GF-D8 (cell line): ENCODE measurements at regions not wholly inside any gene's neighbourhood (a gene's known extent, or its start where the extent isn't known, plus 50 kb on each side); places are given as distances from the start of the nearest gene placed in this dataset.

Experiments used
- DNase-seq: peaks from one replicate; lab custom pipeline; 2025; lab: John Stamatoyannopoulos, UW

DNA sequence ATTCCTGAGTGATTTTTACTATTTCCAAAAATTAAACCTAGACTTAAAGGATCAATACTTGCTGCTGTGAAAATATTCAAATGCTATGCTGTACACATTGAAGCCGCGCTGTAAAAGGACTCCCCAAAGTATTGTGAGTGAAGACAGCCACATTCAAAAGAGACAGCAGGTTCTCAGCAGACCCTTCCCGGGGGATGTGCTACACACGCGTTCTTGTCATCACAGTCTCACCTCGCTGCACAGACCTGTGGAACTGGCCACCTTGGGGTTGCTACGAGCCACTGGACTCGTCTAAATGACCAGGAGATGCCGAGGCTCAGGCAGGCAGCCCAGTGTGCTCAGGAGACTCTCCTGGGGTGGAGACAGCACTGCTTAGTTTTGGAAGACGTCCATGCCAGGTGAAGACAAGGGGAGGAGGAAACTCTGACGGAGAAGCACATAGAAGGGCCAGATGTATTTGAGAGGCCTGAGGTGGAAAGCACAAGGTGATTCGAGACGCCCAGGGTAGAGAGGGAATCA is 367.7 kb upstream of the SHH start:
- no peak for DNase-seq

DNA sequence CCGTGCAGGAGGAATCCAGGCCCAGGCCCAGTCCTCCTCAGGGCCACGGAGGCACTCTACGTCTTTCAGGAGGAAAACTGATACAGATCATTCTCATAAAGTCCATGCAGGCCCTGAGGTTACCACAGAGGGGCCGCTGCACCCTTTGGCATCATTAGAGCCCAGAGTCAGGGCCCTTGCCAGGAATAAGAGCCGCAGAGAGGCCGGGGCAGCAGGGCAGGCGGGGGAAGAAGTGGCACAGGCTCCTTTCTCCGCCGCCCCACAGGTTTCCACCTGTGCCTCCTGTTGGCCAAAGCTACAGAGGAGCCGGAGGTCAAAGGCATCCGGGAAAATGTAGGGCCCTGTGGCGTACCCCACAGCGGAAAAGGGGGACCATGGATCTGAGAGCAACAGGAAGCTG is 366.6 kb upstream of the SHH start:
- DNase-seq = no peak

- no peak for DNase-seq
These were observed 366.0 kb upstream of the SHH start for GRCh38 chr7:156178214-156178613.

DNA sequence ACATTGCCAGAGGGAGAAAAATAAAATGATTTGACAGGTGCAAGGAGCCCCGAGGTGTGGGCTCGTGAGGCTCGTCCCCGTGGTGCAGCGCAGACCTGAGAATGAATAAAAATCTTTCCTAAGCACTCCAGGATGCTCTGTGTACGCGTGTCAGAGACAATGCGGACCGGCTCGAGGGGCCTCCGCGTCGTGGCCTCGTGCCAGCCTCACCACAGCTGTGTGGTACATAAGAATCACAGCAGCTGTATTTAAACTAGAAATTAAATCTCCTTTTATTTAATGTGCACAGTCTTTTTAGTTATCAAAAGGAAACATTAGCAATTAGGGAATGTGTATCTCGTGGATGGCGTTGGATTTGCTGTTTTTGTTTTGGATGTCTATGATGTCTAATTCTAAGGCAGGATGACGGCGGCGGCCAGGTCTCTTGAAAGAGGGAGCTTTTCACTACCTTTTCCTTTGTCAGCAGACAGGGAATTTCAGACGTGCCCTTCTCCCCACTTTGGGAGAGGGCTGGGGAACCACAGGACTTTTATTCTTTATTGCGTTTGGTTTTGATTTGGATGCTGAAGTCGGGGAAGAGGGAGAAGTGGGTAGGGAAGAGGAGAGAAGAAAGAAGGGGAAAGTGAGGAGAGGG is 365.3 kb upstream of the SHH start:
- DNase-seq = no peak

DNA sequence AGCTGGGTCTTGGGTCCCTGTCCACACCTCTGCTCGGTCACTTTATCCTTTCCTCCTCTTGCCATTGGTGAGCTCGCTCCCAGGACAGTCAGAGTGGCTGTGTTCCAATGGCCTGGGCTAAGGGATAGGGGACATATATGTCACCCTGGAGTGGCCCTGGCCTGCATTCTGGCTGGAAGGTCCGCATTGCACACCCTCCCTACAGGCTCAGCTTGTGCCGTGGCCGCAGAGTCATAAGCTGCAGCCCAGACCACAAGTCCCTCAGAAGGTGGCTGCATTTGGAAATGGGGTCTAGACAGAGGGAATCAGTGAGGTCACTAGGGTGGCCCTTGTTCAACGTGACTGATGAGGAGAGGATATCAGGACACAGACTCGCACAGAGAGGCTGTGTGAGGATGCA is 363.8 kb upstream of the SHH start:
- DNase-seq = no peak

DNA sequence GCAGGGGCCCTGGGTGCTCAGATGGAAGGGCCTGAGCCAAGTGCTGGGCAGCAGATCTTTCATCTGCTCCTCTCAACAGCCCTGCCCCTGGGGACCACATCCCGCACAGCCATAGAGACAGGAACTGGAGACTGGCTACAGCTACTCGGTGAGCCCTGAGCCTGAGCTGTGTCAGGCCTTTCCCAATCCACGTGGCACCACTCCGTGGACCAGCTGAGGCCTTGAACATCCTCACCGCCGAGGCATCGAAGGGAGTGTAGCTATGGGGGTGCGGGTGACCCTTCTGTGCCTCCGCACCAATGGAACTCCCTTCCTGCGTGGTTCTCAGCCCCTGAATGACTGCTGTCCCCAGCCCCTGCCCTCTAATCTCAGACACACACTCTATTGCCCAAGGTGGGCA is 362.7 kb upstream of the SHH start:
- no peak for DNase-seq

DNA sequence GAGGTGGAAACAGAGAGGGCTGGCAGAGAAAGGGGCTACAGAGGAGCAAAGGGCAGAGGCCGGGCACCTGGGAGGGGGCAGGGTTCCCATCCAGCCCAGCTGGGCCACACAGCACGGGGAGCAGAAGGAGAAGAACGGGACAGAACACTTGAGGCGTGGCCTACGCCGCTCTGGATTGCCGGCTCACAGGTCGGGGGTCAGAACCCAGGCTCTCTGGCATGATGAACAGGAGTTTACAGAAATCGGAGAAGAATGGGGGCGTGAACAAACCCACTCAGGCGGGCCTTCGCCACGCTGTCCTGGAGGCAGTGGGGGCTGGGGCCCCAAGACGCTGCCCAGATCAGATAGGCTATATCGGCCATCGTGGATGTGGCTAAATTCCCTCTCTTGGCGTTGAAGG is 362.2 kb upstream of the SHH start:
- DNase-seq = no peak

DNA sequence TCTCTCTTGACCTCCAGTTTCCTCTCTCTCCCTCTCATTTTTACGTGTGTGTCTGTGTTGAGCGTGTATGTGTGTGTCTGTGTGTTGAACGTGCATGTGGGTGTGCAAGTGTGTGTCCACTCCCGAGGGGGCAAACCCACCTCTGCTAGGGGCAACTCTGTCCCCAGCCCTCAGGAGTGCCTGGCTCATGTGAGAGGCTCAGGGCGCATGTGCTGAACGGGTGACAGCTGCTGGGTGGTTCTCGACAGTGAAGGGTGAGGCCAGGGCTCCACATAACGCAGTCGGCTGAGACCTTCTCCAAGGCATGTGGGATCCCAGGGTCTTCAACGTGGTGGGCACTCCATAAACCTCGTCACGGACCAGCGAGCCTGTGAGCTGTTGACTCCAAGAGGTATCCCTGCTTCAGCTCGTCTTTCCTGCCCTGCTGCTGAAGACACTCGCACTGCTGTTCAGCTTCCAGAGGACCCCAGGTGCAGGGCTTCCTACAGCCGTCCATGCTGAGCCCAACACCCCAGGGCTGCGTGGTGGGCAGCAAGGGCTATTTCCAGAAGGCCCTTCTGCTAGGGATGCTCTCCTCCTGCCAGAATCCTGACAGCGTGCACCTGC is 361.6 kb upstream of the SHH start:
- DNase-seq = no peak

GRCh38 chr7:156173346-156173745 is 361.1 kb upstream of the SHH start:
- DNase-seq = no peak

- DNase-seq = no peak
These were observed 360.4 kb upstream of the SHH start for GRCh38 chr7:156172638-156173037.

DNA sequence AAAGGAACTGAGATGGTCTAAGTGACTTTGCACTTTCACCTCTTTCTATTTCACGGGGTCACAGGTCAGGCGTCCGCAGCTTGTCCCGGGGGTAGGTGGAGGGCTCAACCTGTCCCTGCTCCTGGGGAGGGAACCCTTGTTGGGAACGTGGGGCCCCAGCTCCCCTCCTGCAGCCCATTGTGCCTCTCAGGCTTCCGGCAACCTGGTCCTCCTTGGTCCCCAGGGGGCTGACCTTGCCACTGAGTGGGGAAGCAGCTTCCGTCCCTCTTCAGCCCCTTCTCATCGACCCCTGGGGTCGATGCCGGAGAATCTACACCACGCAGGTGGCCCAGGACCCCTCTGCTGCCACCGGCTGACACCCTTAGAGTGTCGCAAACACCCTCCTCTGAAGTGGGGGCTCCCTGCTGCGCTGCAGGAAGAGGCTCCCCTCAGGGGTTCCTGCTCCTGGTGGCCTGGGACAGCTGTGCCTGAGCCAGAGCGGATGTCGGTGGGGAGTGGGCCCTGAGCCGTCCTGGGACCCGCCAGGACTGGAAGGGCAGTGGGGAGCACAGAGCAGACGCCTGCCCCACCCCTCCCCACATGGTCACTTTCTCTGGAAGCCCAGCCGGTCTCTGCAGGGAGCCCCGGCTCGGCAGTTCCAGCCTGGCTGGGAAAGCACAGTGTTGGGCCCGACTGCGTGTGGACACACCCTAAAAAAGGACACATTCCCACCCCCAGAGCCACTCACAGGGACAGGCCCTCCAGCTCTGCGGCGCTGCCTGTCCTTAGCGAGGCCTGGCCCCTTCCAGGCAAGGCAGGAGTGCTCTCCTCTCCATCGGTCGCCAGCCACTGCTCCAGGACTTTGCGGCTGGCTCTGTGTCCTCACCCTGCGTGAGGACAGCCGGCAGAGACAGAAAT is 357.5 kb upstream of the SHH start:
- DNase-seq = no peak

- DNase-seq = no peak
These were observed 356.2 kb upstream of the SHH start for GRCh38 chr7:156168434-156168833.

- no peak for DNase-seq
These were observed 355.7 kb upstream of the SHH start for GRCh38 chr7:156167987-156168386.

GRCh38 chr7:156167417-156167807 is 355.1 kb upstream of the SHH start:
- DNase-seq = no peak

DNA sequence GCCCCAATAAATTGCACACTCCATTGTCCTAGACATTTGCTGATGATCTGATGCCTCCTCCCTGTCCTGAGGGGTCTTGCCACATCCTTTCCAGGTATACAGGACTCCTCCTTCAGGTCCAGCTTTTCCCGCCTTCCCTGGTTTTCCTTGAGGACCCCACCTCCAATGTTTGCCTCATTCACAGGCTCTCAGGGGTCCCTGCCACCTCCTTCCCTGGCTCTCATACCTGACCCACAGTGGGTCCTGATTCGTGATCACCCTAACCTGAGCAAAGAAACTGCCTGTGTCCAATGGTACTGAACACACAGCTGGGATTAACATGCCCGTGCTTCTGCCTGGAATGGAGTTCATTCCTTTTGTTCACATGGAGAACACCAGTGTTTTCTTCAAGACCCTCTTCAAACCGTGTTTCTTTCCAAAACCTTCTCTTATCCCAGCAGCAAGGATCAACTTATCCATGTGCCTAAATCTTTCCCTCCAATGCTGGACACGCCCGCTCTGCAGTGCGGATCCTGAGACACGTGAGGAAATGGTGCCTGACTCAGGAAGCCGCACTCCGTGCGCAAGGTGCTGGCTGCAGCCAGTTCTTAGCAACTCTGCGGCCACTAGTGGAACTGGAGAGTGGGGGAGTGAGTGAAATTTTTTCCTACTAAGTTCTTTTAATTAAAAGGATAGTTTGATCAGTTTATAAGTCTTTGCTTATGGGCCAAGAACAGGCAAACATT is 354.6 kb upstream of the SHH start:
- no peak for DNase-seq

- DNase-seq = no peak
These were observed 351.5 kb upstream of the SHH start for GRCh38 chr7:156163747-156164146.

- no peak for DNase-seq
These were observed 350.2 kb upstream of the SHH start for GRCh38 chr7:156162451-156162850.

DNA sequence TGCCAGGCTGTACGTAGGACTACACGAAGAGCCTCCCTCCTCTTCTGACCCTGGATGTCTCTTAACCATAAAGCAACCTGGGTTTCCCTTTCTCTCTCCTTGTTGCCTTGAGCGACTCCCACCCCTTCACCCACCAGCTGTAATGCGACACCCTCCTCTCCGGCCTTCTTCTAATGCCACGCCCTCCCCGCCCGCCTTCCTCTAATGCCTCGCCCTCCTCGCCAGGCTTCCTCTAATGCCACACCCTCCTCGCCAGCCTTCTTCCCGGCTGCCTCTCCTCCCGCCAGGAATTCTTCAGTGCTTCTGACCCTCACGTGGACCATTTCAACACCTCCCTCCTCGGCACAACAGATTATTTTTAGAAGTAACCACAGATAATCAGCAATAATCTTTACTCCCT is 348.5 kb upstream of the SHH start:
- DNase-seq = no peak

DNA sequence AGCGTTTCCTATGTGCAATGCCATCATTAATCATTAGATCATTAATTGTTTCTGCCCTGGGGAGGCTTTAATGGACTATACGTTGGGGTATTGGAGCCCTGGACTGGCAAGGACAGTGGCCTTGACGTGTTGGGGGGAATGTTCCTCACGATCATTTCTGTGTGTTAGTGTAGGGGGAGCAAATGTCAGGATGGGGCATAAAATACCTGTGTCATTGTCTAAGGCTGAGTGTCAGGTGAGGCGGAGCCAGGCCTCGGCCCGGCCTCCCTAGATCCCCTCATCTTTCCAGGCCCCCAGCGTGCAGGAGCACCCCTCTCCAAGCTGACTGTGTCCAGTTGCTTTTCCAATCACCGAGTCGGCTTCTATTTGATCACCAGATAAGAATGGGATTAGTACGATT is 346.4 kb upstream of the SHH start:
- no peak for DNase-seq

DNA sequence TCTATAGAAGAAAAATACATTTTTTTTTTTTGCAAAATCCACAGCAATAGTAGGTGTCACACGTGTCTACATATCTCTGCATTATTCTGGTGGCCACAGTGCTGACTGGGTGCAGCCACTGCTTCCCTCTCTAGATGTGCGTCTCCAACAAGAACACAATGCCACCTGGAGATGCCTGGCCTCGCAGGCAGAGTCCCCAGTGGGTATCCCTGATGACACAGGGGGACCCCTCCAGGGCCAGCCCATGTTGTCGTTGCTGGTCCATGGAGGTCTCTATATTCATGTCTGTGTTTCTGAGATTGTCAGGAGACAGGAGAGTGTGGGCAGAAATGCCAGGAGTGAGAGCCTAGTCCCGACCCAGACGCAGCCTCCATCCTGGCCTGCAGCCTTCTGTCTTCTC is 345.9 kb upstream of the SHH start:
- DNase-seq = no peak

DNA sequence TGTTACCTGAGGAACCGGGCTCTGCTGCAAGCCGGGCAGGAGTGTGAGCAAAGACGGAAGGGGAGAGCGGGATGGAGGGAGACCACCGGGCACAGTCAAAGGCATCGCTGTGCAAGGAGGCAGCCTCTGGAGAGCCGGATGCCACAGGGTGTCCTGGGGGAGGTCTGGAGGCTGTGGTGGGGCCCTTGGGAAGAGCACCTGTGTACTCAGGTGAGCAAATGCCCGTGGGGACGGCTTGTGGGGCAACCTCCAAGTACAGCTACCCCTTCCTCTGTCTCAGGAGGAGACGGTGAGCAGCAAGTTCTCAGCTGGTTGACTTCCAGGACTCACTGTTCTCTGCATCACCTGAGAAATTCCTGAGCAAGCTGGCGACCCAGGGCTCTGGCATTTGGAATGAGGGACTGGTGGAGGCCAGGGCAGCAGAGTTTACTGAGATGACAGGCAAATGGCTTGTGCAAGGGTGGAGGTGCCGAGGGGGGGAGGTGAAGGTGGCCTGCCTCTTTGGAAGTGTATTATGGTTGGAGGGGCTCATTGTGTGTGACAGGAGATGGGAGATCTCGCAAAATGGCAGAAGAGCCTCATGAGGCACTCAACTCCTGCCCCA is 345.2 kb upstream of the SHH start:
- no peak for DNase-seq
